ENCODE measurements at regions not wholly inside any gene's neighbourhood (a gene's known extent, or its start where the extent isn't known, plus 50 kb on each side); places are given as distances from the start of the nearest gene placed in this dataset.
"Not testable (repeated sequence)": the region's sequence is repeated elsewhere in the genome, so short reads cannot be mapped to it uniquely, and the experiment has no call there.

DNA sequence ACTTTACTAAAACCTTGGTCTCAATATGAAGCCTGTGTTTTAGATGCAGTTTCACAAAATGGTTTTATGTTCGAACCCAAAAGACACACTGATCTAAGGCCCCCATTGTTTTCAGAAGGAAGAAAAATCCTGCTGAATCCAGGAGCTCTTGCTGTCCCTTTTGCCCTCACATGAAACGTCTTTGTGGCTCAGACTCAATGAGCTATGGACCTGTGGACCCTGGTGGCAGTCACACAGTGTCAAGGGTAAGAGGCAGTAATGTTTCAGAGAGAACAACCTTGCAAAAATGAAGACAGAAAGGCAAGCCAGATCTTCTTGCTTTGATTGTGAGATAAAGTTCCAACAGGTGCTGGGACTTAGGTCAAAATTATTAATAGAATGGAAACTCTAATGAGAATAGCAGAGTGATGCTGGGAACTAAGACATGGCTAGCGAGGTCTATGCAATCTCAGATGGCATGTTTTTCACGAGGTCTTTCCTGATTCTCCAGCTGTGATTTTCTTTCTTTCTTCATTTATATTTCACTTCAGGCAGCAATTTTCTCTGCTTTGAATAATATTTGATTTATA, 164.9 kb upstream of the SLC38A2 start:
- Mint-ChIP-seq H3K27ac (peak overlapping the region; percentile 15), H3K4me1 (peaks cover 17% of the 10 kb centered on the region)

DNA sequence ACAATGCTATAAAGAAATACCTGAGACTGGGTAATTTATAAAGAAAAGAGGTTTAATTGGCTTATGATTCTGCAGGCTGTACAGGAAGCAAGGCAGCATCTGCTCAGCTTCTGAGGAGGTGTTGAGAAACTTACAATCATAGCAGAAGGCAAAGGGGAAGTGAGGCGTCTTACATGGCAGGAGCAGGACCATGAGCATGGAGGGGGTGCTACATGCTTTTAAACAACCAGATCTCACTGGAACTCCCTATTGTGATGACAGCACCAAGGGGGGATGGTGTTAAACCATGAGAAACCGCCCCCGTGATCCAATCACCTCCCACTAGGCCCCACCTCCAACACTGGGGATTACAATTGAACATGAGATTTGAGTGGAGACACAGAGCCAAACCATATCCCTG, 163.7 kb upstream of the SLC38A2 start:
- H3K9me3 Mint-ChIP-seq; H3K27ac Mint-ChIP-seq; H3K36me3 Mint-ChIP-seq (ENCODE audit: low read depth); H3K27me3 Mint-ChIP-seq (ENCODE audit: low read depth, poor library complexity); H3K4me3 Mint-ChIP-seq; DNase-seq: not testable (repeated sequence)
- H3K4me1 Mint-ChIP-seq: peaks cover 22% of the 10 kb centered on the region

More for the DNA sequence above, 164.9 kb upstream of the SLC38A2 start:
- DNase-seq: no peak
- Mint-ChIP-seq H3K9me3 (peaks cover 14% of the 10 kb centered on the region), H3K4me3 (no peak overlapping the region), H3K27me3 (ENCODE audit: low read depth, poor library complexity) (peaks cover 5% of the 10 kb centered on the region), H3K36me3 (ENCODE audit: low read depth) (peaks cover 5% of the 10 kb centered on the region)
- TF ChIP-seq, protein P1, sequence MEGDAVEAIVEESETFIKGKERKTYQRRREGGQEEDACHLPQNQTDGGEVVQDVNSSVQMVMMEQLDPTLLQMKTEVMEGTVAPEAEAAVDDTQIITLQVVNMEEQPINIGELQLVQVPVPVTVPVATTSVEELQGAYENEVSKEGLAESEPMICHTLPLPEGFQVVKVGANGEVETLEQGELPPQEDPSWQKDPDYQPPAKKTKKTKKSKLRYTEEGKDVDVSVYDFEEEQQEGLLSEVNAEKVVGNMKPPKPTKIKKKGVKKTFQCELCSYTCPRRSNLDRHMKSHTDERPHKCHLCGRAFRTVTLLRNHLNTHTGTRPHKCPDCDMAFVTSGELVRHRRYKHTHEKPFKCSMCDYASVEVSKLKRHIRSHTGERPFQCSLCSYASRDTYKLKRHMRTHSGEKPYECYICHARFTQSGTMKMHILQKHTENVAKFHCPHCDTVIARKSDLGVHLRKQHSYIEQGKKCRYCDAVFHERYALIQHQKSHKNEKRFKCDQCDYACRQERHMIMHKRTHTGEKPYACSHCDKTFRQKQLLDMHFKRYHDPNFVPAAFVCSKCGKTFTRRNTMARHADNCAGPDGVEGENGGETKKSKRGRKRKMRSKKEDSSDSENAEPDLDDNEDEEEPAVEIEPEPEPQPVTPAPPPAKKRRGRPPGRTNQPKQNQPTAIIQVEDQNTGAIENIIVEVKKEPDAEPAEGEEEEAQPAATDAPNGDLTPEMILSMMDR (IDR thresholded peaks at IDR 0.05): no peak

DNA sequence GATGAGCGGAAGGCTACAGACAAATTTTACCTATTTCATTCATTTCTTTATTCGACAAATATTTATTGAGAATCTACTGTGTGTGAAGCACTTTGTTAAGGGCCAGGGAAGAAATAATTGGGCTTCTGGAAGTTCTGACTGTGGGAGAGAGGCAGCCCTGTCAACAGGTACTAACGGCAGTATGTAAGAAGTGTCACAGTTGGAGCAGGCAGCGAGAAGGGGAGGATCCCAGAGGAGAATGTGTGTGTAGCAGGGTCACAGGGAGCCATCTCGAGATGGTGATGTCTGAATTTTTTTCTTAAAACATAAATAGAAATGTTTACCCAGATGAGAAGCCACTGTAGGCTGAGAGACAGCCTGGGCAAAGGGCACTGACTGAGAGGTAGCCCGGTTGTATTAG, 163.3 kb upstream of the SLC38A2 start:
- H3K9me3 Mint-ChIP-seq: peaks cover 5% of the 10 kb centered on the region
- peak overlapping the region; percentile 59 for H3K27ac Mint-ChIP-seq
- H3K4me1 Mint-ChIP-seq: peaks cover 22% of the 10 kb centered on the region
- no peak overlapping the region for H3K4me3 Mint-ChIP-seq
- TF ChIP-seq, protein P1 (IDR thresholded peaks at IDR 0.05): no peak
- peaks cover 5% of the 10 kb centered on the region for H3K27me3 Mint-ChIP-seq (ENCODE audit: low read depth, poor library complexity)
- no peak for DNase-seq
- peaks cover 5% of the 10 kb centered on the region for H3K36me3 Mint-ChIP-seq (ENCODE audit: low read depth)

DNA sequence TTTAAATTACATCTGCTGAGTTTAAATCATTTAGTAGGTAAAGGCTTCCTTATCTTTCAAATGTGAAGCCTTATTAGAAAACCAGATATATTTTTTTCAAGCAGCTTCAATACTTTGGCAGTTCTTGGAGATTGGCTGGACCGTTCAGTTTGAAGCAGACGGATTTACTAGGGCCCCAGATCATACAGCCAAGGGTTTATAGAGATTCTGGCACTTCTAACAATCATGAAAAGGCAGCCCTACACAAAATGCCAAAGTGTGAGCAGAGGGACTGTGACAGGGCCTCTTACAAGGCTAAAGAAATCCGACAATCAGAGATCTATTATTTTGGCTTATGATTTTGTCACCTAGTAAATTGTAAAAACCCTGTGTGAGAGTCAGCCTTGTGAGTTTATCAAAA, 162.8 kb upstream of the SLC38A2 start:
- TF ChIP-seq, protein P1 (IDR thresholded peaks at IDR 0.05): no peak
- no peak for DNase-seq
- H3K4me3 Mint-ChIP-seq: no peak overlapping the region
- H3K27me3 Mint-ChIP-seq (ENCODE audit: low read depth, poor library complexity): peaks cover 5% of the 10 kb centered on the region
- H3K27ac Mint-ChIP-seq: no peak overlapping the region
- peaks cover 5% of the 10 kb centered on the region for H3K9me3 Mint-ChIP-seq
- H3K4me1 Mint-ChIP-seq: peaks cover 22% of the 10 kb centered on the region
- peaks cover 5% of the 10 kb centered on the region for H3K36me3 Mint-ChIP-seq (ENCODE audit: low read depth)

DNA sequence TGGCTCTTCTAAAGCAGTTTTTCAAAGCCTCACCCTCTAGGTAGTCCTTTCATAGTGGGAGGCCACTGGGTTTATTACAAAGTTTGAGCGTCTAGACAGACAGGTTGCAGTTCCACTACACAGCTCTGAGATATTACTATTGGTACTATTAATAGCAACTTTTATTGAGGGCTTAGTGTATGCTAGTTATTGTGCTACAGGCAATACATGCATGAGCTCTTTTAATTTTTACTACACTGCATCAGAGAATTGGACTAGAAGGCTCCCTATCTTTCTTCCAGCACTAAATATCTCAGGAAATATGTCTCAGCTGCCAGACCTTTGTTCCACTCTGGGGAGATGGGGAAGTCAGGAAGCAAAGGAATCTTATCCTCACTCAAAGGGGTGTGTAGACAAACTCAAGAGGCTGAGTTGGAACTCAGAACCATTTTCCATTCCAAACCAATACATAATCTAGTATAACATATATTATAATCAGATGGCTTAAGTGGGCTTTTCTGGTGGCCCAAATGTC, 161.8 kb upstream of the SLC38A2 start:
- Mint-ChIP-seq H3K9me3 (peaks cover 2% of the 10 kb centered on the region), H3K27ac (no peak overlapping the region), H3K36me3 (ENCODE audit: low read depth) (peaks cover 1% of the 10 kb centered on the region), H3K27me3 (ENCODE audit: low read depth, poor library complexity) (peaks cover 5% of the 10 kb centered on the region), H3K4me3 (no peak overlapping the region), H3K4me1 (peaks cover 22% of the 10 kb centered on the region)
- TF ChIP-seq, protein P1 (IDR thresholded peaks at IDR 0.05): no peak
- DNase-seq: no peak

DNA sequence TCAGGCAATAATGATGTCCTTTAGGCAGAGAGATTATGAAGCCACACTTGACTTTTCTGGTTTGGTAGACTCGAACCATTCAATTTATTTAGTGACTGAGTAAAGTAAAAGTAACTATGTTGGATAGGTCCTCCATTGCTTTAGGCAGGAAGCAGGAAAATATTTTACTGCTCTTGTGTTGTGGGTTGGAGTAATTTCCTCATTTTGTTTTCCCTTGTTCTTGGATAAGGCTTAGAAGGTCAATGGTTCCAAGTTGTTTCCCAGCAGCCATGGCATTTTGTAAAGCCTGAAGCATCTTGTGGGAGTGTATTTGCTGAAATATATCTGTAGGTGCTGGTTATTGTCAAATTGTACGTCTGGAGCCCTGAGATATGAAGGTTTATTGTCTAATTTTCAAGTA, 161.2 kb upstream of the SLC38A2 start:
- Mint-ChIP-seq H3K27me3 (ENCODE audit: low read depth, poor library complexity) (peaks cover 5% of the 10 kb centered on the region), H3K27ac (no peak overlapping the region), H3K9me3 (peaks cover 4% of the 10 kb centered on the region), H3K4me3 (no peak overlapping the region), H3K36me3 (ENCODE audit: low read depth) (no peaks in the 10 kb centered on the region), H3K4me1 (peaks cover 22% of the 10 kb centered on the region)
- TF ChIP-seq, protein P1 (IDR thresholded peaks at IDR 0.05): no peak
- DNase-seq: no peak

All from nephron progenitor cell (in vitro differentiated cells).